Stomach (tissue), 8 donors: ENCODE measurements at regions not wholly inside any gene's neighbourhood (a gene's known extent, or its start where the extent isn't known, plus 50 kb on each side); places are given as distances from the start of the nearest gene placed in this dataset.

Experiments
- DNase-seq, 2 donors: peaks; one replicate each; pipeline versions ENCODE4 v3.0.0 to v3.0.0-alpha.2; 2013 to 2019
- H3K27ac ChIP-seq, 5 donors: fragments of 200-600 bp in 4 of 5; sonication (generic) in 4 of 5; one replicate each; pipeline ENCODE4 v1.5.1; 2013 to 2019; ENCODE audit warnings: mild to moderate bottlenecking in 1 of 5, moderate library complexity in 1 of 5
- H3K27me3 ChIP-seq, 3 donors: fragments of 200-600 bp; sonication (generic); one replicate each; pipeline ENCODE4 v1.5.1; 2017 to 2019; ENCODE audit warnings: mixed run types in 1 of 3
- H3K36me3 ChIP-seq, 4 donors: fragments of 200-600 bp; sonication (generic); 1 replicate in 3 of 4; 2 replicates in 1 of 4; pipeline ENCODE4 v1.5.1; 2016 to 2019
- H3K4me1 ChIP-seq, 4 donors: fragments of 200-600 bp; sonication (generic); one replicate each; pipeline ENCODE4 v1.5.1; 2016 to 2019
- H3K4me3 ChIP-seq, 4 donors: fragments of 200-600 bp; sonication (generic) in 3 of 4; one replicate each; pipeline ENCODE4 v1.5.1; 2016 to 2019; ENCODE audit warnings: mild to moderate bottlenecking in 1 of 4
- H3K9me3 ChIP-seq, 4 donors: fragments of 200-600 bp; sonication (generic); one replicate each; pipeline ENCODE4 v1.5.1; 2016 to 2019
- EP300 ChIP-seq: sonication (generic); formaldehyde crosslinking; IDR thresholded peaks from one replicate; pipeline ENCODE4 v1.6.1; 2017; ENCODE audit warnings: antibody characterized with exemption
- POLR2A ChIP-seq, 4 donors: fragments of 450-650 bp; IDR thresholded peaks; one replicate each; pipeline ENCODE4 v1.6.1; 2016; ENCODE audit warnings: antibody characterized with exemption in 4 of 4, control low read depth in 2 of 4, mild to moderate bottlenecking in 1 of 4, moderate library complexity in 1 of 4
- POLR2AphosphoS5 ChIP-seq, 3 donors: sonication (generic); formaldehyde crosslinking; IDR thresholded peaks; one replicate each; pipeline ENCODE4 v1.6.1; 2016; ENCODE audit warnings: antibody characterized with exemption in 3 of 3
- WGBS, 5 donors: extraction: QIAGEN DNeasy Blood & Tissue Kit in 3 of 5; methylation state at CpG; one replicate each; pipeline versions ENCODE4 v1.1.5 to v1.1.7; 2013 to 2018; 5-methylcytosine and 5-hydroxymethylcytosine counted together
- intact Hi-C: fragments of 100-400 bp; cut with DNase I; formaldehyde crosslinking; loops from one replicate; pipeline ENCODE4 v1.15.1; 2023; ENCODE audit warnings: low total_unique reads
- TF ChIP-seq, protein P1 (sequence below), 7 experiments: fragments of 450-650 bp in 4 of 7; fragments of 200-600 bp in 3 of 7; sonication (generic) in 3 of 7; IDR thresholded peaks; one replicate each; pipeline ENCODE4 v1.5.1; 2016 to 2019; ENCODE audit warnings: antibody characterized with exemption in 7 of 7, control low read depth in 2 of 7, mild to moderate bottlenecking in 1 of 7
- donor health status: healthy with polysubstance abuse.
- donor health status: Bipolar disorder and iron deficiency.
- donor health status: healthy.

DNA sequence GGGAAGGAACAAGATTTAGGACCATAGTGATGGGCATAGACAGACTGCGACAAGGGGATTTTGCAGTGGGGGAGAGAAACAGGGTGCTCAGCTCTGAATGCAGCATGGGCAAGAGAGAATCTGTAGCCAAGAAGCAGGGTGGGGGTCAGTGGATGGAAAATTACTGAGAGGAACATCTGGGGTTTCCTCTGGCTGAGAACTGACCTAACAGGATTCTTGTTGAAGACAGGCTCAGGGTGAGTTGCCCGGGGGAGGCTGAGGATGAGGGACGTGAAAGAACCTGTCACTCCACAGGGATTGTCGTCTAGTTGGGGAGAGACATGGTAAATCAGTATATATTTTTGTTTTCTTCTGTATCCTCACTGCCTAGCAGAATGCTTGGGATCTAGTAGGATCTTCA is 118.7 kb upstream of the PEG3 start:
- TF ChIP-seq EP300 (no peak), POLR2A (IDR thresholded peaks at IDR 0.05) (no peak), POLR2AphosphoS5 (IDR thresholded peaks at IDR 0.05) (no peak)
- TF ChIP-seq, protein P1, sequence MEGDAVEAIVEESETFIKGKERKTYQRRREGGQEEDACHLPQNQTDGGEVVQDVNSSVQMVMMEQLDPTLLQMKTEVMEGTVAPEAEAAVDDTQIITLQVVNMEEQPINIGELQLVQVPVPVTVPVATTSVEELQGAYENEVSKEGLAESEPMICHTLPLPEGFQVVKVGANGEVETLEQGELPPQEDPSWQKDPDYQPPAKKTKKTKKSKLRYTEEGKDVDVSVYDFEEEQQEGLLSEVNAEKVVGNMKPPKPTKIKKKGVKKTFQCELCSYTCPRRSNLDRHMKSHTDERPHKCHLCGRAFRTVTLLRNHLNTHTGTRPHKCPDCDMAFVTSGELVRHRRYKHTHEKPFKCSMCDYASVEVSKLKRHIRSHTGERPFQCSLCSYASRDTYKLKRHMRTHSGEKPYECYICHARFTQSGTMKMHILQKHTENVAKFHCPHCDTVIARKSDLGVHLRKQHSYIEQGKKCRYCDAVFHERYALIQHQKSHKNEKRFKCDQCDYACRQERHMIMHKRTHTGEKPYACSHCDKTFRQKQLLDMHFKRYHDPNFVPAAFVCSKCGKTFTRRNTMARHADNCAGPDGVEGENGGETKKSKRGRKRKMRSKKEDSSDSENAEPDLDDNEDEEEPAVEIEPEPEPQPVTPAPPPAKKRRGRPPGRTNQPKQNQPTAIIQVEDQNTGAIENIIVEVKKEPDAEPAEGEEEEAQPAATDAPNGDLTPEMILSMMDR (IDR thresholded peaks at IDR 0.05): no peak
- Histone ChIP-seq H3K4me3 (no peak overlapping the region), H3K9me3 (peaks cover 0 to 50% (median 21%) of the 10 kb centered on the region in 4 donors), H3K4me1 (no peaks in the 10 kb centered on the region), H3K27me3 (no peaks in the 10 kb centered on the region), H3K27ac (no peak overlapping the region), H3K36me3 (no peaks in the 10 kb centered on the region)
- 46 to 60% (median 48%) methylated on average over 4 of the region's 4 CpGs for WGBS, 5 donors
- no peak for DNase-seq
- intact Hi-C loops: no loop called here

DNA sequence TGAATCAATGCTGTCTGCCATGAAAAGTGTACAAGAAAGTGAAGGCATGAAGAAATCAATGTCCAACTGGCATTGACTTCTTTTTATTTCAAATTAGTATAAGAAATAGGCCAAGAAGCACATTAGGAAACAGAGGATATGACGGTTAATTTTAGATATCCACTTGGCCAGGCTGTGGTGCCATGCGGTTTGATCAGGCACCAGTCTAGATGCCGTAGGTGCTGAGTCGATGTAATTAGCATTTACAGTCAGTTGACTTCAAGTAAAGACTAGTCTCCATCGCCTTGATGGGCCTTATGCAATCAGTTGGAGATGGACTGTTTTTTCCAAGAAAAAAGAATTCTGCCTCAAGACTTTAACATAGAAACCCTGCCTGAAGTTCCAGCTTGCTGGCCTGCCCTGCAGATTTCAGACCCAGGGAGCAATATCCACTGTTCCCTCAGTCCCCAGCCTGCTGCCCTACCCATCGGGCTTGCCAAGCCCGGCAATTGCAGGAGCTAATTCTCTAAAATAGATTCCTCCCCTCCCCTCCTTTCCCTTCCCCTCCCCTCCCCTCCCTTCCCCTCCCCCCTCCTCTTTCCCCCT is 120.5 kb upstream of the PEG3 start:
- peaks cover 0 to 6% (median 0%) of the 10 kb centered on the region in 3 donors for H3K27me3 ChIP-seq
- intact Hi-C loops: no loop called here
- no peaks in the 10 kb centered on the region for H3K36me3 ChIP-seq
- no peak for DNase-seq
- TF ChIP-seq EP300: no peak
- no peak for TF ChIP-seq POLR2AphosphoS5 (IDR thresholded peaks at IDR 0.05)
- TF ChIP-seq, protein P1 (IDR thresholded peaks at IDR 0.05): no peak
- no peak for TF ChIP-seq POLR2A (IDR thresholded peaks at IDR 0.05)
- H3K4me3 ChIP-seq: no peak overlapping the region
- WGBS, 5 donors: 71 to 89% (median 87%) methylated on average over 7 of the region's 7 CpGs
- H3K9me3 ChIP-seq: peaks cover 0 to 41% (median 20%) of the 10 kb centered on the region in 4 donors
- H3K4me1 ChIP-seq: no peaks in the 10 kb centered on the region
- no peak overlapping the region for H3K27ac ChIP-seq

DNA sequence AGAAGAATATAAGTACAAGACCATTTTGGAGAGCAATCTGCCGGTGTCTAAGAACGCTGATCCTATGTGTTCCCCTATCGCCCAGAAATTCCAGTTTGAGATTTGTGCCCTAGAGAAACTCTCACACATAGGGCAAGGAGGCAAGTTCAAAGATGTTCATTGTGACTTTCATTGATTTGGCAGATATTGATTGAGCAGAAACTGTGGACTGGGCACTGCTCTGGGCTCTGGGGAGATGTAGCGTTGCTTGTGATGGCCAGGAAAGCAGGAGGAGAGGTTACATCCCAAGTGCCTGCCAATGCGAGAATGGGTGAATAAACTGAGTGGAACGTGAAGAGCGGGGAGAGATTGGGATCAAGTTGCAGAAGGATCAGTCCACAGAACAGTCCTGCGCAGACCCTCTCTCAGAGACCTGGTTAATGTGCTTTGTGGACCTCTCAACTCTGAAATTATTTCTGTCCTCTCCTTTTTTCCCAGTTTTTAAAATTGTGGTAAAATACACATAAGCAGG is 123.9 kb upstream of the PEG3 start:
- H3K4me3 ChIP-seq: no peak overlapping the region
- no peak for TF ChIP-seq POLR2AphosphoS5 (IDR thresholded peaks at IDR 0.05)
- no peak for TF ChIP-seq EP300
- no peak for TF ChIP-seq POLR2A (IDR thresholded peaks at IDR 0.05)
- TF ChIP-seq, protein P1 (IDR thresholded peaks at IDR 0.05): no peak
- no peak for DNase-seq
- no peaks in the 10 kb centered on the region for H3K36me3 ChIP-seq
- H3K9me3 ChIP-seq: peaks cover 0 to 54% (median 26%) of the 10 kb centered on the region in 4 donors
- 51 to 76% (median 63%) methylated on average over 8 of the region's 8 CpGs for WGBS, 5 donors
- H3K4me1 ChIP-seq: peaks cover 0 to 5% (median 0%) of the 10 kb centered on the region in 4 donors
- H3K27ac ChIP-seq: no peak overlapping the region
- H3K27me3 ChIP-seq: peaks cover 0 to 8% (median 0%) of the 10 kb centered on the region in 3 donors
- intact Hi-C loops: no loop called here

- TF ChIP-seq EP300: no peak
- TF ChIP-seq, protein P1 (IDR thresholded peaks at IDR 0.05): no peak
- no peak for TF ChIP-seq POLR2AphosphoS5 (IDR thresholded peaks at IDR 0.05)
- no peak for TF ChIP-seq POLR2A (IDR thresholded peaks at IDR 0.05)
- Histone ChIP-seq H3K27ac (no peak overlapping the region), H3K4me3 (no peak overlapping the region), H3K36me3 (no peaks in the 10 kb centered on the region), H3K27me3 (peaks cover 0 to 8% (median 0%) of the 10 kb centered on the region in 3 donors), H3K4me1 (peaks cover 0 to 5% (median 0%) of the 10 kb centered on the region in 4 donors), H3K9me3 (peaks cover 0 to 55% (median 25%) of the 10 kb centered on the region in 4 donors)
- DNase-seq: peak in 1 of 2 donors; percentile 91
- WGBS, 5 donors: 15 to 34% (median 23%) methylated on average over 8 to 17 of the region's 17 CpGs
- intact Hi-C loops: no loop called here
Observed at GRCh38 chr19:56966225-56966696, 125.7 kb upstream of the PEG3 start.
